ENCODE measurements at regions not wholly inside any gene's neighbourhood (a gene's known extent, or its start where the extent isn't known, plus 50 kb on each side); places are given as distances from the start of the nearest gene placed in this dataset.

DNA sequence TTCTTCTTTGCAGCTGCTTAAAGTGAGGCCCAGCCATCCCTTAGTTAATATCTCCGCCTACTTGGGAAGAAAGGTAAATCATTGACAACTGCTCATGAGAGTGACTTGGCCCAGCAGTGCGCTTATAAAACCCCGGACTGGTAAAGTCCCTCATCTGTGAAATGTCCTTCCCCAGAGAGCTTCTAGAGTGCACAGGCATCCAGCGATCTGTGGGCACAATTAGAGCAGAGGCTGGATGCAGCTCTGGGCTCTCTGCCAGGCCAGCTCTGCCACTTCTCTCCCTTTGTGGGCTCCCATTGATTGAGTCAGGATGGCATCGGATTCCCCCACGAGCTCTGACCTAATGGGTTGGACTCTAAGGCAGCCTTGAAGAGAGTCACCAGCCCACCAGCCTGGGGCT lies 219.0 kb upstream of the LINGO1 start:
- Histone ChIP-seq H3K27me3 (peaks cover 0 to 87% (median 0%) of the 10 kb centered on the region in 4 donors), H3K27ac (no peak overlapping the region), H3K4me3 (no peak overlapping the region), H3K36me3 (no peaks in the 10 kb centered on the region), H3K4me1 (no peaks in the 10 kb centered on the region), H3K9me3 (peaks cover 0 to 11% (median 9%) of the 10 kb centered on the region in 3 donors)
- intact Hi-C loops (cut with DNase I) = no loop called here
- 53% methylated on average over 3 to 4 of the region's 6 CpGs for WGBS, 2 donors
- no peak for TF ChIP-seq POLR2A (IDR thresholded peaks at IDR 0.05)
- TF ChIP-seq, protein P1, sequence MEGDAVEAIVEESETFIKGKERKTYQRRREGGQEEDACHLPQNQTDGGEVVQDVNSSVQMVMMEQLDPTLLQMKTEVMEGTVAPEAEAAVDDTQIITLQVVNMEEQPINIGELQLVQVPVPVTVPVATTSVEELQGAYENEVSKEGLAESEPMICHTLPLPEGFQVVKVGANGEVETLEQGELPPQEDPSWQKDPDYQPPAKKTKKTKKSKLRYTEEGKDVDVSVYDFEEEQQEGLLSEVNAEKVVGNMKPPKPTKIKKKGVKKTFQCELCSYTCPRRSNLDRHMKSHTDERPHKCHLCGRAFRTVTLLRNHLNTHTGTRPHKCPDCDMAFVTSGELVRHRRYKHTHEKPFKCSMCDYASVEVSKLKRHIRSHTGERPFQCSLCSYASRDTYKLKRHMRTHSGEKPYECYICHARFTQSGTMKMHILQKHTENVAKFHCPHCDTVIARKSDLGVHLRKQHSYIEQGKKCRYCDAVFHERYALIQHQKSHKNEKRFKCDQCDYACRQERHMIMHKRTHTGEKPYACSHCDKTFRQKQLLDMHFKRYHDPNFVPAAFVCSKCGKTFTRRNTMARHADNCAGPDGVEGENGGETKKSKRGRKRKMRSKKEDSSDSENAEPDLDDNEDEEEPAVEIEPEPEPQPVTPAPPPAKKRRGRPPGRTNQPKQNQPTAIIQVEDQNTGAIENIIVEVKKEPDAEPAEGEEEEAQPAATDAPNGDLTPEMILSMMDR (IDR thresholded peaks at IDR 0.05) = no peak
- DNase-seq = no peak

DNA sequence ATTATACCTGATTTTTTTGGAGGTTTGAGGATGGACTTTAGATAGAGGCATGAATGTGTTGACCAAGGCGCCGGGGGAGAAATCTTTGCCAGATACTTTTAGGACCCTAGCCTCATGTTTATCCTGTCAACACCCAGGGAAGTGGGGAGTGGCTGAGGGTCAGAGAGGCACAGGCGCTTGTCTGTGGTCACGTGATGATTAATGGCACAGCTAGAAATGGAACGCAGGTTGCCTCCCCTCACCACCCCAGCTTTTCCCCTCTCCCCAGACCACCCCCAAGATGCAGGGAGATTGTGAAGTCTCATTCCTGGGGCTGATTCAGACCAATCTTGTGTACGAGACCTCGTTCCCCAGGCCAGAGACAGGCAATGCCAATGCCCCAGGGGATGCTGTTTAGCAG lies 218.4 kb upstream of the LINGO1 start:
- TF ChIP-seq POLR2A (IDR thresholded peaks at IDR 0.05) = no peak
- TF ChIP-seq, protein P1 (IDR thresholded peaks at IDR 0.05) = no peak
- 60 to 63% methylated on average over 5 to 6 of the region's 7 CpGs for WGBS, 2 donors
- no peak overlapping the region for H3K27ac ChIP-seq
- no peaks in the 10 kb centered on the region for H3K4me1 ChIP-seq
- no peak overlapping the region for H3K4me3 ChIP-seq
- intact Hi-C loops (cut with DNase I) = no loop called here
- no peaks in the 10 kb centered on the region for H3K36me3 ChIP-seq
- H3K27me3 ChIP-seq = peaks cover 0 to 90% (median 0%) of the 10 kb centered on the region in 4 donors
- peaks cover 0 to 11% (median 9%) of the 10 kb centered on the region in 3 donors for H3K9me3 ChIP-seq
- DNase-seq = no peak

DNA sequence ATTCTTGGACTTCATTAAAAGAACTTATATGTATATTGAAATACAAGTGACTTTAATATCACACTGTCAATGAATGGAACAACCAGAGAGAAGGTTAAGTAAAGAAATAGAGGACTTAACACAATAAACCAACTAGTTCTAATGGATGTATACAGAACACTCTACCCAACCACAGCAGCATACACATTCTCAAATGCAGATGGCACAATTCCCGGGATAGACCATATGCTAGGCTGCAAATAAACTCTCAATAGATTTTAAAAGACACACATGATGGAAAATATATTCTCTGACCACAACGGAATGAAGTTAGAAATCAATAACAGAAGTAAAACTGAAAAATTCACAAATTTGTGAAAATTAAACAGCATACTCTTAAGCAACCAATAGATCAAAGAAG lies 214.3 kb upstream of the LINGO1 start:
- TF ChIP-seq, protein P1 (IDR thresholded peaks at IDR 0.05) = no peak
- no peak for TF ChIP-seq POLR2A (IDR thresholded peaks at IDR 0.05)
- no peak overlapping the region for H3K4me3 ChIP-seq
- intact Hi-C loops (cut with DNase I) = no loop called here
- 67 to 68% methylated on average over 2 of the region's 2 CpGs for WGBS, 2 donors
- DNase-seq = no peak
- H3K27ac ChIP-seq = no peak overlapping the region
- H3K4me1 ChIP-seq = no peaks in the 10 kb centered on the region
- peaks cover 0 to 11% (median 9%) of the 10 kb centered on the region in 3 donors for H3K9me3 ChIP-seq
- peaks cover 0 to 83% (median 0%) of the 10 kb centered on the region in 4 donors for H3K27me3 ChIP-seq
- no peaks in the 10 kb centered on the region for H3K36me3 ChIP-seq

DNA sequence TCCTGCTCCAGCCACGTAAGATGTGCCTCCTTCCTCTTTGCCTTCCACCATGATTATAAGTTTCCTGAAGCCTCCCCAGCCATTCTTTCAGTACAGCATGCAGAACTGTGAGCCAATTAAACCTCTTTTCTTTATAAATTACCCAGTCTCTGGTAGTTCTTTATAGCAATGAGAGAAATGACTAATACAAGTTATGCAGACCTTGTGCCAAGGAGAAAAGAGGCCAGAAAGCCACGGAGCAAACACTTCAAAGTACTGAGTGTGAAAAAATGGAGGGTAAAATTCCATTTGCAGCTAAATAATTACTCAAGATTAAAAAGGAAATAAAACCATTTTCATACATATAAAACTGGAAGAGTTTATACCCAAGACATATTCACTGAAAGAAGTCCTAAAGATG lies 213.6 kb upstream of the LINGO1 start:
- no peak for DNase-seq
- intact Hi-C loops (cut with DNase I) = no loop called here
- Histone ChIP-seq H3K27me3 (peaks cover 0 to 81% (median 0%) of the 10 kb centered on the region in 4 donors), H3K4me1 (no peaks in the 10 kb centered on the region), H3K9me3 (peaks cover 0 to 11% (median 9%) of the 10 kb centered on the region in 3 donors), H3K4me3 (no peak overlapping the region), H3K36me3 (no peaks in the 10 kb centered on the region), H3K27ac (no peak overlapping the region)
- TF ChIP-seq POLR2A (IDR thresholded peaks at IDR 0.05) = no peak
- TF ChIP-seq, protein P1 (IDR thresholded peaks at IDR 0.05) = no peak
- 18 to 24% methylated on average over 2 of the region's 2 CpGs for WGBS, 2 donors

DNA sequence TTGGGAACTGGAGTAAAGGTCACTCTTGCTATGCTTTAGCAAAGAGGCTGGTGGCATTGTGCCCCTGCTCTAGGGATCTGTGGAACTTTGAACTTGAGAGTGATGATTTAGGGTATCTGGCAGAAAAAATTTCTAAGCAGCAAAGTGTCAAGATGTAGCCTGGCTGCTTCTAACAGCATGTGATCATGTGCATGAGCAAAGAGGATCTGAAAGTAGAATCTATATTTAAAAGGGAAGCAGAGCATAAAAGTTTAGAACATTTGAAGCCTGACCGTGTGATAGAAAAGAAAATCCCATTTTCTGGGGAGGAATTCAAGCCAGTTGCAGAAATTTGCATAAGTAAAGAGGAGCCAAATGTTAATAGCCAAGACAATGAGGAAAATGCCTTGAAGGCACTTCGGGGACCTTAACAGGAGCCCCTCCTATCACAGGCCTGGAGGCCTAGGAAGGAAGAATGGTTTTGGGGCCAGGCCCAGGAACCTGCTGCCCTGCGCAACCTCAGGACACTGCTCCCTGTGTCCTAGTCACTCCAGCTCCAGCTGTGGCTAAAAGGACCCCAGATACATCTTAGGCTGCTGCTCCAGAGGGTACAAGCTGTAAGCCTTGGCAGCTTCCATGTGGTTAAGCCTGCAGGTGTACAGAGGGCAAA lies 212.2 kb upstream of the LINGO1 start:
- Histone ChIP-seq H3K27ac (no peak overlapping the region), H3K4me1 (peaks cover 0 to 5% (median 0%) of the 10 kb centered on the region in 3 donors), H3K9me3 (peaks cover 0 to 4% (median 4%) of the 10 kb centered on the region in 3 donors), H3K27me3 (peaks cover 0 to 82% (median 0%) of the 10 kb centered on the region in 4 donors), H3K36me3 (no peaks in the 10 kb centered on the region), H3K4me3 (no peak overlapping the region)
- intact Hi-C loops (cut with DNase I) = no loop called here
- no peak for TF ChIP-seq POLR2A (IDR thresholded peaks at IDR 0.05)
- TF ChIP-seq, protein P1 (IDR thresholded peaks at IDR 0.05) = no peak
- no peak for DNase-seq
- 52 to 90% methylated on average over 3 of the region's 3 CpGs for WGBS, 2 donors

Measured in esophagus squamous epithelium (tissue), 5 donors.